ENCODE measurements at regions not wholly inside any gene's neighbourhood (a gene's known extent, or its start where the extent isn't known, plus 50 kb on each side); places are given as distances from the start of the nearest gene placed in this dataset.

DNA sequence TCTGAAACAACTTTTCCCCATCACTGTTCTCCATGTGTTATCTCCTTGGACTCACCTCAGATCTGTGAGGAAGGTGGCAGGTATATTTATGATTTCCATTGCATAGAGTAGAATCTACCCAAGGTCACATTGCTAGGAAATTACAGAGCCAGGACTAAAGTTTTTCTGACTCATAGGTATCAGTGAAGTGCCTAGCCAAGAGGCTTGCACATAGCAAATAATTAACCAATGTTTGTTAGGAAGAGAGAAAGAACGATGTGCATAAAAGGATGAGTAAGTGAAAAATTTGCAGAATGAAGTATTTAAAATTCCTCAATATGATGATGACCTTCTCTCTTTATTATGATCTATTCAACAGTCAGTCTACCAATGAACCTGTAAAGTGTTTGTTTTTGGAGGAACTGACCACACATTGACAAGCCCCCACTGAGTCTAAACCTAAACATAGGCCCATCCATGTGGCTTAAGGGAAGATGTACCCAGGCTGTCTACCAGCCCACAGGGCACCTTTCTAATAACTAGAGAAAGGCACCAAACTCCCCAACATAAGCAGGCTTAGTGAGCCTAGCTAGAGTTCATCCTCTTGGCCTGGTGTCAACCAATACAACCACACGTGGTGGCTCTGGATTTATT is 252.9 kb upstream of the ZMIZ1 start:
- BruUV-seq (replicated peaks), result no TSS peak
- H3K27me3 ChIP-seq (ENCODE audit: low read length), result no peaks in the 10 kb centered on the region
- POLR2A ChIA-PET (ENCODE audit: unreplicated experiment), result no interaction called here
- no peak overlapping the region for H3K9ac ChIP-seq (ENCODE audit: low read length)
- peaks cover 11% of the 10 kb centered on the region; the same call in 1 of the 2 replicates for H3K4me1 ChIP-seq (ENCODE audit: insufficient read depth, low read length)
- CTCF ChIA-PET, result no interaction called here
- DNase-seq (peak; percentile 49), ATAC-seq (no peak)
- H2AFZ ChIP-seq (ENCODE audit: low read length), result no peak overlapping the region
- H3K36me3 ChIP-seq (ENCODE audit: low read depth, low read length), result no peaks in the 10 kb centered on the region
- no peak overlapping the region for H3K4me2 ChIP-seq (ENCODE audit: low read length)
- no peaks in the 10 kb centered on the region for H3K79me2 ChIP-seq (ENCODE audit: low read length)
- H4K20me1 ChIP-seq (ENCODE audit: low read length), result no peaks in the 10 kb centered on the region
- intact Hi-C loops (cut with micrococcal nuclease), result no loop called here
- no peak overlapping the region for H3K27ac ChIP-seq (ENCODE audit: low read length)
- H3K9me2 ChIP-seq (replicated peaks; ENCODE audit: low read length), result 0 out of 2 replicates have a peak, but pooled peaks cover under 1% of the 10 kb centered on the region
- H3F3A ChIP-seq (ENCODE audit: low read length, unreplicated experiment), result no peaks in the 10 kb centered on the region
- TF ChIP-seq, protein P1, sequence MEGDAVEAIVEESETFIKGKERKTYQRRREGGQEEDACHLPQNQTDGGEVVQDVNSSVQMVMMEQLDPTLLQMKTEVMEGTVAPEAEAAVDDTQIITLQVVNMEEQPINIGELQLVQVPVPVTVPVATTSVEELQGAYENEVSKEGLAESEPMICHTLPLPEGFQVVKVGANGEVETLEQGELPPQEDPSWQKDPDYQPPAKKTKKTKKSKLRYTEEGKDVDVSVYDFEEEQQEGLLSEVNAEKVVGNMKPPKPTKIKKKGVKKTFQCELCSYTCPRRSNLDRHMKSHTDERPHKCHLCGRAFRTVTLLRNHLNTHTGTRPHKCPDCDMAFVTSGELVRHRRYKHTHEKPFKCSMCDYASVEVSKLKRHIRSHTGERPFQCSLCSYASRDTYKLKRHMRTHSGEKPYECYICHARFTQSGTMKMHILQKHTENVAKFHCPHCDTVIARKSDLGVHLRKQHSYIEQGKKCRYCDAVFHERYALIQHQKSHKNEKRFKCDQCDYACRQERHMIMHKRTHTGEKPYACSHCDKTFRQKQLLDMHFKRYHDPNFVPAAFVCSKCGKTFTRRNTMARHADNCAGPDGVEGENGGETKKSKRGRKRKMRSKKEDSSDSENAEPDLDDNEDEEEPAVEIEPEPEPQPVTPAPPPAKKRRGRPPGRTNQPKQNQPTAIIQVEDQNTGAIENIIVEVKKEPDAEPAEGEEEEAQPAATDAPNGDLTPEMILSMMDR (conservative IDR thresholded peaks at IDR 0.05; ENCODE audit: low read depth, low read length), result no peak
- TF ChIP-seq EZH2phosphoT487 (IDR thresholded peaks at IDR 0.05; ENCODE audit: borderline replicate concordance, low read length) (no peak), EZH2 (IDR thresholded peaks at IDR 0.05; ENCODE audit: low read length, unreplicated experiment) (no peak)
- H3K9me3 ChIP-seq (ENCODE audit: low read length), result no peaks in the 10 kb centered on the region
- H3K4me3 ChIP-seq (ENCODE audit: low read length), result no peak overlapping the region

DNA sequence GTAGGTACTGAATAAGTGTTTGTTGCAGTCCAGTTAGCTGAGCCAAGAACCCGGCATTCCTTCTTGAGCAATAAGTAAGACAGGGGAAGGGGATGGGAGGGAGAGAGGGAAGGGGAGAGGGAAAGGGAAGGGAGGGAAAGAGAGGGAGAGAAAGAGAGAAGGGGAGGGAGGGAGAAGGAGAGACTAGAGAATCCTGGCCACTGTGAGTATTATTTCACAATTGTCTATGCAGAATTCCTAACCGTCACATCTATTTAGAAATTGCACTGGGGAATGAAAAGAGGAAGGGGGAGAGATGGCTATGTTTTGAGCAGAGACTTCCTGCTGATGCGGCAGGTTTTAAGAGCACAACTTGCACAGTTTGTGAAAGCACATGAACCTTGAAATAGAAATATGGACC is 251.4 kb upstream of the ZMIZ1 start:
- no peaks in the 10 kb centered on the region for H3K9me3 ChIP-seq (ENCODE audit: low read length)
- H3K27me3 ChIP-seq (ENCODE audit: low read length), result no peaks in the 10 kb centered on the region
- CTCF ChIA-PET, result interaction anchor here (0.5 kb wide), 1 partner anchor 22 kb away, joined by 6 read pairs; no protein-coding TSS in a partner anchor
- no TSS peak for BruUV-seq (replicated peaks)
- no peaks in the 10 kb centered on the region for H3K79me2 ChIP-seq (ENCODE audit: low read length)
- intact Hi-C loops (cut with micrococcal nuclease), result no loop called here
- ATAC-seq, result no peak
- no peaks in the 10 kb centered on the region for H4K20me1 ChIP-seq (ENCODE audit: low read length)
- no peak overlapping the region for H3K4me2 ChIP-seq (ENCODE audit: low read length)
- POLR2A ChIA-PET (ENCODE audit: unreplicated experiment), result no interaction called here
- no peak overlapping the region for H3K4me3 ChIP-seq (ENCODE audit: low read length)
- no peak overlapping the region for H2AFZ ChIP-seq (ENCODE audit: low read length)
- H3K4me1 ChIP-seq (ENCODE audit: insufficient read depth, low read length), result 0 out of 2 replicates have a peak, but pooled peaks cover 5% of the 10 kb centered on the region
- DNase-seq, result no peak
- TF ChIP-seq EZH2phosphoT487 (IDR thresholded peaks at IDR 0.05; ENCODE audit: borderline replicate concordance, low read length) (no peak), EZH2 (IDR thresholded peaks at IDR 0.05; ENCODE audit: low read length, unreplicated experiment) (no peak)
- TF ChIP-seq, protein P1 (conservative IDR thresholded peaks at IDR 0.05; ENCODE audit: low read depth, low read length), result no peak
- no peak overlapping the region for H3K27ac ChIP-seq (ENCODE audit: low read length)
- H3K9me2 ChIP-seq (replicated peaks; ENCODE audit: low read length), result 0 out of 2 replicates have a peak, but pooled peaks cover 4% of the 10 kb centered on the region
- H3F3A ChIP-seq (ENCODE audit: low read length, unreplicated experiment), result no peaks in the 10 kb centered on the region
- no peak overlapping the region for H3K9ac ChIP-seq (ENCODE audit: low read length)
- H3K36me3 ChIP-seq (ENCODE audit: low read depth, low read length), result no peaks in the 10 kb centered on the region

DNA sequence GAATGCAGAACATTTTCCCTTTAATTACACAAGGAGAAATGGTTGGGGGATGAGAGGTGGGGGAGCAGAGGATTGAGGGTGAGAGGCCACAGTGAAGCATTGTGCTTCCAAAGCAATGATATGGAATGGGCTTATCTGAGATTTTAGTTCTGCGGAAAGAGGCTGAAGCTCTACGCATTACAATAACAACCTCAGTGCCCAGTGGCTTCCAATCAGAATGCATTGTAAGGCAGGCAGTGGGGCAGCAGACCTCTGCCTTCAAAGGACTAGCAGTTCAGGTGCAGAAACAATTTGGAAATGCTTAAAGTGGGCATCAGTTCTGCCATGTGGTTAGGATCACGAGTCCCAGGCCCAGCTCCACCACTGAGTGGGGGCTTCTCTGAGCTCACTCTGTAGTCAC is 251.0 kb upstream of the ZMIZ1 start:
- POLR2A ChIA-PET (ENCODE audit: unreplicated experiment), result interaction anchor here (0.6 kb wide), 1 partner anchor 540 kb away, joined by 28 read pairs; no protein-coding TSS in a partner anchor
- no peaks in the 10 kb centered on the region for H3F3A ChIP-seq (ENCODE audit: low read length, unreplicated experiment)
- no peaks in the 10 kb centered on the region for H3K36me3 ChIP-seq (ENCODE audit: low read depth, low read length)
- 0 out of 2 replicates have a peak, but pooled peaks cover 4% of the 10 kb centered on the region for H3K9me2 ChIP-seq (replicated peaks; ENCODE audit: low read length)
- DNase-seq (no peak), ATAC-seq (no peak)
- H4K20me1 ChIP-seq (ENCODE audit: low read length), result no peaks in the 10 kb centered on the region
- H3K9ac ChIP-seq (ENCODE audit: low read length), result no peak overlapping the region
- no TSS peak for BruUV-seq (replicated peaks)
- 0 out of 2 replicates have a peak, but pooled peaks cover 5% of the 10 kb centered on the region for H3K4me1 ChIP-seq (ENCODE audit: insufficient read depth, low read length)
- intact Hi-C loops (cut with micrococcal nuclease), result no loop called here
- CTCF ChIA-PET, result interaction anchor here (0.5 kb wide), 1 partner anchor 21 kb away, joined by 6 read pairs; no protein-coding TSS in a partner anchor
- H2AFZ ChIP-seq (ENCODE audit: low read length), result no peak overlapping the region
- no peaks in the 10 kb centered on the region for H3K79me2 ChIP-seq (ENCODE audit: low read length)
- H3K4me3 ChIP-seq (ENCODE audit: low read length), result no peak overlapping the region
- TF ChIP-seq EZH2phosphoT487 (IDR thresholded peaks at IDR 0.05; ENCODE audit: borderline replicate concordance, low read length), result no peak
- H3K27ac ChIP-seq (ENCODE audit: low read length), result no peak overlapping the region
- H3K4me2 ChIP-seq (ENCODE audit: low read length), result no peak overlapping the region
- no peaks in the 10 kb centered on the region for H3K27me3 ChIP-seq (ENCODE audit: low read length)
- H3K9me3 ChIP-seq (ENCODE audit: low read length), result no peaks in the 10 kb centered on the region

Measured in PC-3 (cell line).